NCI-H774 (cell line): ENCODE measurements at regions not wholly inside any gene's neighbourhood (a gene's known extent, or its start where the extent isn't known, plus 50 kb on each side); places are given as distances from the start of the nearest gene placed in this dataset.

Experiments used
- DNase-seq: peaks from one replicate; lab custom pipeline; 2025; lab: John Stamatoyannopoulos, UW

DNA sequence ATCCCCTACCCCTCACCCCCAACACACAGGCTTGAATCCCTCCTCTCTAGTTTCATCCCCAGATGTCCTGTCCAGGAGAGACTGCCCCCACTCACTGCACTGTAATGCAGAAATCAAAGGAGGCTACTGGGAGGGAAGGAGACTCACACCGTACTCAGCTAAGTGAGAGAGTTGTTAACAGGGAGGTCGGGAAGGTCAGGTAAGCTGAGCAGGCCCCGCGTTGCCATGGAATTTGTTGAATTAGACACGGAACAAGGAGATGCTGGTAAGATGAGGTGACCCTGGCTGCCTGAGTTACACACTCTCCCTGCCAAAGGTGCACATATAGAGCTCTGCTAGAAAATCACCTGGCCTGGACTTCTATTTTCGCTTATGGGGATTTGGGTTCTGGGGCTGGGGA, 197.9 kb downstream of the NXPE2 start:
- no peak for DNase-seq

DNA sequence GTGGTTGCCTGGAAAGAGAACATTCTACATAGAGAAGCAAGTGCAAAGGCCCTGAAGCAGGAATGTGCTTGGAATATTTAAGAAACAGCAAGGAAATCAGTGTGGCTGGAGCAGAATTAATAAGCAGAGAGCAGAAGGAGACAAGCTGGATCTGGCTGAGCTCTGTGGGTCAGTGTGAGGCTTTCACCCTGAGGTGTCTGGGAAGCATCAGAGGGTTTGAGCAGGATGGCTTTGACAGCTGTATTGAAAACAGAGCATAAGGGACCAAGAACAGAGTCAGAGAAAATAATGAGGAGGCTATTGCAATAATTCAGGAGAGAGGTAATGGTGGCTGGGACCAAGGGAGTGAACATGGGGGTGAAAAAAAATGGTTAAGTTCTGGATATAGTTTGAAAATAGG, 199.6 kb downstream of the NXPE2 start:
- DNase-seq, result no peak

- no peak for DNase-seq
These were observed 202.1 kb downstream of the NXPE2 start for GRCh38 chr11:114880442-114880841.

DNA sequence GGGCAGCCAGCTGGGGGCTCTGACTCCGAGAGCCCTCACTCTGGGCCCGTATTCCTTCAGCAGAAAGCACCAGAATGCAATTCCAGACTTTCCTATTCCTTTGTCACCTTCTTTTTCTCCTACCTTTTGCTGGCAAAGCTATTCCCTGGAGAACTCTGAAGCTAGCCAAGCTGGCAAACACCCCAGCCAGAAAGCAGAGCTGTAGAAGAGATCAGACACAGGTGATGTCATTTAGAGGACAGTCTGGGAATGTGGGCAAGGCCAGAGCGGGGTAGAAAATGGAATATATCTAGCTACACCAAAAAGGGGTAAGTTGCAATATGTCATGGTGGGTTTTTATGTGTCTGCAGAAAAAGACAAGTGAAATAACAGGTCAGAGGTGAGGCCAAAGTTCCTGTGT, 205.1 kb downstream of the NXPE2 start:
- no peak for DNase-seq

DNA sequence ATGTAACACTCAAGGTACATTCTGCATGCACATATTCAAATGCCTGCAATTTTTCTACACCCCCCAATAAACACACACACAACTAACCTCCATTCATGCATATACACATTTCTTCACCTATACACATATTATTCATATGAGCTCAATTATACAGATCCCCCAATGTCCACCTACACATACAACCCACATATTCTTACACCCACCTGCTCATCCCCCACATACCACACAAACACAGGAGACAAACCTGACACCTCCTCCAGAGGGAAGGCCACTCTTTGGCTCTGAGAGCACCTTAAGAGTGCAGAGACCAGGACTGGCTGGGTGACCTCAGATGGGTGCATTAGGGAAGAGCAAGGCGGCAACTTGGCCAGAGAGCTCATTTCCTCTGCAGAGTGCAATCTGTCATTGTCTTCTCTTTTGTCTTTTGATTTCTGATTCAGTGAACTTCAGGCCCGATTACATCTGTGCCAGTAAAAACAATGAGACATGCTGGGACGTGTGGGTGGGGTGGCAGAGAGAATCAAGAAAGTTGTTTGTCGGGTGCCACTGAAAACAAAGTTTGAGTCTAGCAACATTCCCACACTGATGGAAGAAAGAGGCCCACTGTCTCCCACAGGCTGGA, 208.4 kb downstream of the NXPE2 start:
- no peak for DNase-seq

DNA sequence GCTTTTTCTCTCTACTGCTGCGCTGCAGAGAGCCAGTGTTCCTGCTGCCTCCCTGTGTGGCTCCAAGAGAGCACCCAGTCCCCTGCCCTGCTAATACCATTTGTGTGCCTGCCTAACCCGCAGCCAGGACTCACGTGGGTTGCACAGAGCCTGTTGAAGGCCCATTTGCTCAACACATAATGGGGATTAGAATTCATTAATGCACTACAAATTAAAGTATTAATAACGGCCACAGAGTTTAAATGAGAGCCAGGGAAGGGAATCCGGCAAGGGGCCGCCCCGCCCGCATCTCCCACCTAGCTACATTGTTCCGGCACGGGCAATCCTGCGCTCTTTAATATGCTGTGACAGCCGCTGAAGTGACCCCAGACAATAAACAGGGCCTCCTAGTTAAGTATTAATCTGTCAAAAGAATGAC, 211.3 kb downstream of the NXPE2 start:
- DNase-seq, result no peak

DNA sequence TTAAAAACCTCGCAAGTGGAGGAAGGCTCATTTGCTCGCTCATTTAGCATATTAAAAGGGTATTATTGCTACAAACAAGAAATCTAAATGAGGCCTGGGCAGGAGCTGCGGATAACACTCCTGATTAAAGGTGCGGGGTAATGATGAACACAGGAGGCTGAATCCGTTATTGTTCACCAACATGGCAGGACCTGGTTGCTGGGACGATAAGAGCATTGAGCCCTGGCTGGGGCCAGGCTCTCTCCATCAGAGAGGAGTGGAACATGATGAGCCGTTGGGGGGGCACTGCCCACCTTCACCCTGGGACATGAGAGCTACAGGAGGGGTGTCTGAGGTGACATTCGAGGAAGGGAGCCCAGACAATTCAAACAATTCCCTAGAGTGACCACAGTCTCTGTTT, 211.7 kb downstream of the NXPE2 start:
- no peak for DNase-seq

- DNase-seq, result no peak
These were observed 213.6 kb downstream of the NXPE2 start for GRCh38 chr11:114891911-114892310.

DNA sequence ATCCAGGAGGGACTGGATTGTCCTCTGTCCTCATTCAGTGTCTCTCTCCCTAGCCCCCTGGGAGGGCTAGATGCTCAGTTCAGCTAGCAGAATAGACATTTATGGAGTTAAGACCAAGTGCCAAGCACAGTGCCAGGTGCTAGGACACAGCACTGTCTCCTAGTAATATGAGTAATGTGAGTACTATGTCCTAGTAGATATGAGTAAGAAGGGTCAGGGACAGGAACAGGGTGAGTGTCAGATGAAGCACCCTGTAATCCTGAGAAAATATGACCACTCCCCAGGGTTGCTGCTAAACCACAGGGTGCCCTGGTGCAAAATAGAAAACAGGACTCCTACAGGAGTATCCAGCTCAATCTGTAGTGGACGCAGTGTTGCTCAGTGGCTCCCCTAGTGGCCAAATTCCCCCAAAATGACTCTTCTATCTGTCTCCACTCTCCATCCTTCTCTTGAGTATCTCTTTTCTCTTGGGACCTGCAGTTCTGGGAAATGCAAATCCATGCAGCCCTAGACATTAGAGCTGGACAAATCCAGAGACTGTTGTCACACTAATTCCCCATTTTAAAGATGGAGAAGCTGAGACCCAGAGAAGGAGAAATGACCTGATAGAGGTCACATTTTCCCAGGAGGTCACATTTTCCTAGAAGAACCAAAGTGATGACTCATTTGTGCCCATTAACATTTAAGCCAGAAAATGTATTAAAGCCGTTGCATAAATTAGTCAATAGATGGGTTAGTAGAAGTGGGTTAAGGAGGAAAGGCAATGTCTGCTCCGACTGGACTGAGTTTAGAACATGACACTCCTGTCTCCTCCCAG, 214.3 kb downstream of the NXPE2 start:
- DNase-seq, result no peak

GRCh38 chr11:114893329-114893728, 215.0 kb downstream of the NXPE2 start:
- no peak for DNase-seq

GRCh38 chr11:114896594-114896993, 218.3 kb downstream of the NXPE2 start:
- no peak for DNase-seq

DNA sequence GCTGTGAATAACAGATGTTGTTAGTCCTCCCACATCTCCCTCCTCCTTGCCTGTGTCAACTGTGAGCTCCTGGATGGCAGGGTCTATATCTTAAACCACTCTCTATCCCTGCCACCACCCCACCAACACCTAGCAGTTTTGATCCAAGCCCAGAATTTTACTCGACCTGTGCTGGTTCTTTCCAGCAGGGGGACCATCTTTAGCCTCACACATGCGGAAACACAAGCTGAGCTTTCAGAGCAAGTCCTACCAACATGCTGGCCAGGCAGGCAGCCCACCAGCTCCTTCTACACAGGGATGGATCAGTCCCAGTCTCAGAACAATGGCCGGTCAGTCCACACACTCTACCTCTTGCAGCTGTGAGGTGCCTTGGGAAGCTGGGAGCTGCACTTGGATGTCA, 231.5 kb downstream of the NXPE2 start:
- DNase-seq, result no peak

DNA sequence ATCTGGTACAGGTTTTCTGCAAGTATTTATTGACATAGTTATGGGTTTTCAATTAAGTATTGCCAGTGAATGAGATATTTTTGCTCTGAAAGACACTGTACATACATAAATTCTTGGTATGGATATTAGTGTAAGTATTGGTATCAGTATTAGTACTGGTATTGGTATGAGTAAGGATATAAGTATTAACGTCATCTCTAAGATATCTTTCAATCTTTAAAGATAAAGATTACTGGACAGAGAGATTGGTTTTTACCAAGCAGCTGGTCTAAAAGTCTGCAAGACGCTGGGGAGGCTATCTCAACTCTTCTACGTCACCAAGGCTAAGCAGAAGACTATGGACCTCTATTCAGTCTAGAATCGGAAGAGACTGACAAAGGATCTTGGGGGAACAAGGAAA, 234.5 kb downstream of the NXPE2 start:
- DNase-seq, result no peak

DNA sequence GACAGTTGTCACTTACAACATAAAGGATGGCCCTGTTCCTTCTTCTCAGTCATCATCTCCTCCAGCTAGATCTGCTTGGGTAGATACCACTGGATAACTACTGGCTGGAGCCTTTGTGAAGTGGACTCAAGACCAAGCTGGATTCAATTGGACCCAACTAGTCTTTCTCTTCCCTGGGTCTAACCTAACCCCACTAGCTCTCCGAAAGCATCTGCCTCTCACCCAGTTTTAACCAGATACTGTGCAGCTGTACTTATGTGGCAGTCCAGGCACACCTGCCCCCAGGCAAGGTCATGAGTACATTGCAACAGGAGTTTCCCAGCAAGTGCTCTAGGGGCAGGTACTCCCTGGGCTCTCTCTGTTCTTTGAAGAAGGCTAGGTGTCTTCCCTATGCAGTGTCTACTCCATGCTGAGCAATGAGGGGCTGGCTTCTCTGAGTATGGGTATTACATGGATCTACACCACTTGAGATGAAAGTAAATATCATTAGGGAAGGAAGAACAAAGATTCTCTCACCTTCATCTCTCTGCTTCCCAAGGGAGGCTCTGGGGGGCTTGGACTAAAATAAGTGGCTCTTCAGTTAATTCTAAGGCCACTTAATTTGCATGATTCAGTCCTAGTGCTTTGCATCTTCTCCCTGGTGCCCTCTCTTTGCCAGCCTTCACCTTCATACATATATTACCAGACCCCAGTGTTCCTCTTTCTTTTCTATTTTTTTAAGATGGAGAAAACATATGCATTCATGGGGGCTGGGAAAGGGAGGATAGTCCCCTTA, 236.1 kb downstream of the NXPE2 start:
- no peak for DNase-seq

DNA sequence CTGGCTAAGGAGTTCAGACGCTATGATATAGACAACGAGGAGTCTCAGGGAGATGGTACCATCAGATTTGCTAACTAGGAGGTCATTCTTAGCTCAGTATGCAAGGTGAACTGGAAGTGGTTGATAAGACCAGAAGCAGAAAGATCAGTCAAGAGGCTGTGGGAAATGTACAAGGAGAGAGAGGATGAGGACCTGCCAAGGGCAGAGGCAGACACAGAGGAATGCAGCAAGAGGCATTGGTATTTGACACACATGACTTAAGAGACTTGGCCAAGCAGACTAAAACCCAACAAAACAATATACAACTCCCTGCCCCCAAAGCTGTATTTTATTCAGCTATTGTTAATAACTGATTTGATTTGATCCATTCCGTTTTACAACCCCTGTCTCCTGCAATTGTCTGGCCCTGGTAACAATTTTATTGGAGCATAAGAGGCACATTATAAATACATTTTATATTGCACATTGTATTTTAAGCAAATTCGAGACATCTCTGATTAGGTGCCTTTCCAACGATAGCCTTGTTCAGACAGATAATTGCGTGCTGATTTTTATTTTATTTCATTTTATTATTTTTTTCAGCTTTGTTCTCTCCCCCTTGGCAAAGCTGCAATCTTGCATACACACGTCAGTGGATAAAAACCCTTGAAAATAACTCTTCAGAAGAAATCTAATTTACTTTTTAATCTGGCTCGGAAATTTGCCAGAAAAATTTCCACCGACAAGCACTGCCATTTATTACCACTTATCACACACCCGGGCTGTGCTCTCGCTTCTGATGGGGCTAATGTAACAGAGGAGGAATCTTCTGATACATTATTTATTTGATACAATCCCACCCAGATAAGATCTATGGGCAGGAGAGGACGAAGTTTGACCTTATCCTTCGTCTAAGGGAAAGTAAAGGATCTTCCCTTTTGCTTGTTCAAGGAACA, 237.8 kb downstream of the NXPE2 start:
- DNase-seq, result no peak

- DNase-seq, result no peak
These were observed 240.0 kb downstream of the NXPE2 start for GRCh38 chr11:114918286-114918685.

DNA sequence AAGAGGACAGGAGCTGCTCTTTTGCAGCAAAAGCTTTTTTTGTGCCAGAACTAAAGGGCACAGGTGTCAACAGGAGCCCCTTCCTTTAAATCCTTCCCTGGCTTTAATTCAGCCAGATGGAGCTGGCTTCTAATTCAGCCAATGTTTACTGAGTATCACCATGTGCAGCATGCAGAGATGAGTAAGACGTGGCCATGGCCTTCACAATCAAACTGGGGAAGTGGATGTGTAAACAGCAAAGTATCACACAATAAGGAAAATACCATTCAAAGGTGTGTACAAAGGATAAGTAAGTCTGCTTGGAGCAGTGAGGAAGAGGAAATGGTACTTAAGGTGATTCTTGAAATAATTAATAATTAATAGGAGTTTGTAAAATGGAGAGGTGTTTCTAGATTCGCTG, 243.4 kb downstream of the NXPE2 start:
- no peak for DNase-seq

DNA sequence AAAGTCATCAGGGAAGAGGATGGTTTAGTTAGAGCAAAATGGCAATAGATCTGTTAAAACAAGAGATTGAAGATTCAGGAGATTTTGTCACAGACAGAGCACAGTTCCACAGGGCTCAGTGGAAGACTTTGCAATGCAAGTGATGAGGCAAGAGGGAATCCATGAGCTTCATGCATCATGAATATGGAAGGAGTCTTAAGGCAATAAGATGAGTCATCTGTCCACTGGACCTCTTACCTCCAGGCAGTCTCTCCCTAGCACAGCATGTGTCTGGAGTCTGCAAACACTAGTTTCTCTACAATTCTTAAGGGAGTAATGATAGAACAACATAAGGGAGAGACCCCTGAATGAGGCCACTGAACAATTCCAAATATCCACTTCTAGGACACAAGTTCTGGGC, 245.7 kb downstream of the NXPE2 start:
- DNase-seq, result no peak

DNA sequence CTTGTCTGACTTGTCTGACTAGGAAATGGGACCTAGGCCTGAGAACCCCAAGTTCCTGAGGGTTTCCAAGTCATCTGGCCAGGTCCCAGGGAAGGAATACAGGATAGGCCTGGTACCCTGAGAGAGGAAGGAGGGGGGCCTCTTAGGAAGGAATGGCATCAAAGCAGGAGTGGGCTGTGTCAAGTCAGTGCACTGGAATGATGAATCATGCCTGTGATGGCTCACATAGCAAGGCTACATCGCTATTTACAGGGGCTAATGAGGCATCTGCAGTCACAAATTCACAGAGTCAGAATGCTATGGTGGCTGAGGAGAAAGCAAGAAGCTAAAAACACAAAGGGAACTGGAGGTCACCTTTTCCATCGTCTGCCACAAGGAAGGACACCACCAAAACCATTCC, 247.3 kb downstream of the NXPE2 start:
- DNase-seq, result no peak

DNA sequence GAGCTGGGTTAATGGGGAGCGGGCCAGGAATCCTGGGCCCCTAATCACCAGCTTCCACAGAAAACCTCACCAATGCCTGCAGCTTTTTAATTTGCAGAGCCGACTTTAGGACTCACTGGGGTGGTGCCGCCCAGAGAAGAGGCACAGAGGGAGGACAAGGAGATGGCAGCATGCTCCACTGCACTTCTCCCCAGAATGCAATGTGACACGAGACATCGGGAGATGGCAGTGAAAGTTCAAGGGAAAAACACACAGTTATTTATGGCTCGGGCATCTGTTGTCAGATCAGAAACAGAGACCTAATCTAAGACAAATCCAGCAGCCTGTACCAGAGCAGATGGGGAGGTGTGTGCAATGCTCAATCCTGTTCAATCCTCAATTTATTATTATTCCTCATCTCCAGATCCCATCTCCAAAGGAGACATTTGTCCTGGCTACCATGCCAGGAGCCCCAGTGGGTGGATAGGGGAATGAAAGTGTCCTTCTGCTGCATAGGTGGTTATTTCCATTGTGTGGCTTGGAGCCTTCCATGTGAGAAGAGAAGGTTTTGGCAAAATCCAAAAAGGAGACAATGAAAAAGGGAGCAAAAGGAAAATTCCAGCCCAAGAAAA, 250.0 kb downstream of the NXPE2 start:
- DNase-seq, result no peak

DNA sequence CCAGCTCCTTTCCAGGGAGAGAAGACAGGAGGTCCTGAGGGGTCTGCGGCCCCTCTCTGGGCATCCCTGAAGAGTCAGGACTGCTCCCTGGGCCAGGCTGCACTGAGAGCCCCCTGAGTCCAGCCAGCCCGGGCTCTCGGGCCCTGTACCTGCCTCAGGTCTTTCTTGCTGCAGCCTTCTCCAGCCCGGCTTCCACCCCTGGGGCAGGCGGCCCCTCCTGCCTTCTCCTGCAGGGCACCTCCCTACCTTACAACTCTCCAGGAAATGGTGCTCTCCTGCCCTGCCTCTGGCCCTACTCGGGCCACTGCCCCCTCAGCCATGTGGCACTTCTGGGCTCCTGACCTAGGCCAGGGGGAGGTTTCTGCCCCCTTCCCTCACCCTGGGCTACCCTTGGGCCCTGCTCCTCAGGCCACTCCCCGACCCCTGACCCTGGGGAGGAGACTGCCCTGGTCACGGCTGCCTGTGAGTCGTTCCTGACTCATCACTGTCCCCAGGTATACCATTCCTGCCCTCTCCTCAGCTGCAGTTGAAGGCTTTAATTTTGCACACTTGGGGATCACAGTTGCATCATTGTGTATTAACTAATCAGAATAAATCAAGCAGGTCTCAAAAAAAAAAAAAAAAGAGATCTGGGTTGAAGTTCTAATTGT, 251.1 kb downstream of the NXPE2 start:
- DNase-seq, result no peak
